AG04450 (cell line): ENCODE measurements at regions not wholly inside any gene's neighbourhood (a gene's known extent, or its start where the extent isn't known, plus 50 kb on each side); places are given as distances from the start of the nearest gene placed in this dataset.
A peak's percentile ranks its signal among the peaks of the same experiment; 100 is the strongest.

Experiments
- CTCF ChIA-PET: fragments of 300-600, 350-600 bp; formaldehyde crosslinking; extraction: SDS; loops from one replicate; lab custom pipeline; 2022; ENCODE audit warnings: antibody characterized with exemption, inconsistent platforms; lab: Charles Lee
- POLR2A ChIA-PET: fragments of 350-600 bp; formaldehyde crosslinking; extraction: SDS; loops from one replicate; lab custom pipeline; 2021; ENCODE audit warnings: antibody characterized with exemption, inconsistent platforms; lab: Yijun Ruan, JAX
- DNase-seq: peaks from one replicate; pipeline ENCODE4 v3.0.0-alpha.2; 2011; ENCODE audit warnings: low read depth, low spot score
- H3K27ac ChIP-seq: one replicate; pipeline ENCODE4 v1.5.1; 2012; ENCODE audit warnings: low read depth, low read length, control low read depth
- H3K27me3 ChIP-seq: one replicate; pipeline ENCODE4 v1.6.0; 2012; ENCODE audit warnings: low read length; ENCODE audit not compliant: control insufficient read depth, insufficient read depth
- H3K4me3 ChIP-seq: 2 replicates; pipeline ENCODE4 v1.5.1; 2011; ENCODE audit warnings: mild to moderate bottlenecking, low read depth, low read length, control low read depth
- H3K9me3 ChIP-seq: 2 replicates; pipeline ENCODE4 v1.5.1; 2012; ENCODE audit warnings: low read length; ENCODE audit not compliant: control insufficient read depth, insufficient read depth
- TF ChIP-seq, protein P1 (sequence below): IDR thresholded peaks from 2 replicates; pipeline ENCODE4 v1.5.1; 2011; ENCODE audit warnings: low read depth, low read length, control low read depth, inconsistent platforms

- ChIA-PET CTCF (no interaction called here), POLR2A (no interaction called here)
- peak; percentile 23 for DNase-seq
- TF ChIP-seq, protein P1, sequence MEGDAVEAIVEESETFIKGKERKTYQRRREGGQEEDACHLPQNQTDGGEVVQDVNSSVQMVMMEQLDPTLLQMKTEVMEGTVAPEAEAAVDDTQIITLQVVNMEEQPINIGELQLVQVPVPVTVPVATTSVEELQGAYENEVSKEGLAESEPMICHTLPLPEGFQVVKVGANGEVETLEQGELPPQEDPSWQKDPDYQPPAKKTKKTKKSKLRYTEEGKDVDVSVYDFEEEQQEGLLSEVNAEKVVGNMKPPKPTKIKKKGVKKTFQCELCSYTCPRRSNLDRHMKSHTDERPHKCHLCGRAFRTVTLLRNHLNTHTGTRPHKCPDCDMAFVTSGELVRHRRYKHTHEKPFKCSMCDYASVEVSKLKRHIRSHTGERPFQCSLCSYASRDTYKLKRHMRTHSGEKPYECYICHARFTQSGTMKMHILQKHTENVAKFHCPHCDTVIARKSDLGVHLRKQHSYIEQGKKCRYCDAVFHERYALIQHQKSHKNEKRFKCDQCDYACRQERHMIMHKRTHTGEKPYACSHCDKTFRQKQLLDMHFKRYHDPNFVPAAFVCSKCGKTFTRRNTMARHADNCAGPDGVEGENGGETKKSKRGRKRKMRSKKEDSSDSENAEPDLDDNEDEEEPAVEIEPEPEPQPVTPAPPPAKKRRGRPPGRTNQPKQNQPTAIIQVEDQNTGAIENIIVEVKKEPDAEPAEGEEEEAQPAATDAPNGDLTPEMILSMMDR = no peak
- Histone ChIP-seq H3K27me3 (no peaks in the 10 kb centered on the region), H3K4me3 (no peak overlapping the region), H3K9me3 (no peaks in the 10 kb centered on the region), H3K27ac (peak overlapping the region; percentile 87)
Measured at GRCh38 chr7:47666164-47666862, 84.4 kb upstream of the TNS3 start.

- CTCF ChIA-PET = interaction anchor here (0.7 kb wide), 1 partner anchor 229 kb away, joined by 4 read pairs; no protein-coding TSS in a partner anchor
- H3K4me3 ChIP-seq = no peak overlapping the region
- no peak overlapping the region for H3K27ac ChIP-seq
- no peak for DNase-seq
- TF ChIP-seq, protein P1 = no peak
- H3K9me3 ChIP-seq = no peaks in the 10 kb centered on the region
- H3K27me3 ChIP-seq = no peaks in the 10 kb centered on the region
- POLR2A ChIA-PET = no interaction called here
Measured at GRCh38 chr7:47664650-47665195, 82.8 kb upstream of the TNS3 start.

DNA sequence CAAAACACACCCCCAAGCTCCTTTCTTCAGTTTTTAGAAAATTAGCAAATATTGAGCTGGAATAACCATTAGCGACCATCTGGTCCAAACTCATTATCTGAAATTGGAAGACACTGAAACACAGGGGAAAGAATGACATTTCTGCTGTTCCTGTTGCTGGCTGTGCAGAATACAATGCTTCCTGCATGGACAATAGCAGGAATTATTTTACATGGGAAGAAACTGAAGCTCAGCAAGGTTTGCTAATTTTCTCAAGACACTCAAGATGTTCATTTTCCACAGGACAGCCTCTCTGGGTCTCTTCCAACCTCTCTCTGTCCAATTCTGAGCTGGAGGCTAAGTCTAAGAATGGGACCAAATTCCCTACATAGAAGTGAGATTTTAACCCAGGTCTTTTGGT lies 81.9 kb upstream of the TNS3 start:
- TF ChIP-seq, protein P1 = no peak
- Histone ChIP-seq H3K9me3 (no peaks in the 10 kb centered on the region), H3K27ac (no peak overlapping the region), H3K4me3 (no peak overlapping the region), H3K27me3 (no peaks in the 10 kb centered on the region)
- CTCF ChIA-PET = interaction anchor here (0.6 to 1.2 kb wide), 2 partner anchors 54 to 87 kb away, joined by 5 read pairs; no protein-coding TSS in a partner anchor
- POLR2A ChIA-PET = no interaction called here
- DNase-seq = no peak

- DNase-seq = no peak
- H3K27me3 ChIP-seq = no peaks in the 10 kb centered on the region
- H3K4me3 ChIP-seq = no peak overlapping the region
- ChIA-PET CTCF (interaction anchor here (1.2 to 2.1 kb wide), 2 partner anchors 53 to 397 kb away, joined by 5 to 8 read pairs; no protein-coding TSS in a partner anchor), POLR2A (interaction anchor here (0.6 to 2.5 kb wide), 2 partner anchors 30 to 40 kb away, joined by 3 to 7 read pairs; no protein-coding TSS in a partner anchor)
- TF ChIP-seq, protein P1 = no peak
- H3K27ac ChIP-seq = no peak overlapping the region
- no peaks in the 10 kb centered on the region for H3K9me3 ChIP-seq
Measured at GRCh38 chr7:47663213-47663612, 81.3 kb upstream of the TNS3 start.

DNA sequence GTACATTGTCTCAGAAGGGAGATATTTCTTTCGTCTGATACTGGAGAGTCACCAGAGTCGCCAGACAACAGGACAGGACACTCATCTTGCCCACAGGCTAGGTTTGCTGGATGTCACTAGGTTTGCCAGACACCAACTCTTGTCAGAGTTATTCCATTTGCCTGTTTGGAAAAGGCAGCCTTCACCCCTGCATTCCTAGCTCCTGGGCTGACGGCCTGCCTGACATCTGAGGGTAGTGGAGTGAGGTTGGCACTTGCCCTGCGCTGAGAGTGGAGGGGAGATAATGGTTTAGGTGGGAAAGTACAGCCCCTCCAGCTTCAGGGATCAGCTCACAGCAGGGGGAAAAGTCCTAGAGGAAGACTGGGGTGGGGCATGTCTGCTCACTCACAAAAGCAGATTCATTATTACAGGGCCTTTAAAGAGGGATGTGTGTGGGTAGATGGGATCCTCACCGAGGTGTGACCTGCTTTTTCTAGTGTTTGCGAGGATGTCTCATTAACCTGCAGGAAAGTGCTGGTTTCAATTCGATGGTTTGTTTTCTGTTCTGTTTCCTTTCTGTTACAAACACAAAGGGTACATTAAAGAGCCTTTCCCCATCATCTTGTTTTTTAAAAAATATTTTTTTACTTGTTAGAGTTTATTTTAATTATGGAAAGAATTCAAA lies 79.3 kb upstream of the TNS3 start:
- Histone ChIP-seq H3K27ac (no peak overlapping the region), H3K4me3 (no peak overlapping the region), H3K27me3 (no peaks in the 10 kb centered on the region), H3K9me3 (no peaks in the 10 kb centered on the region)
- no peak for DNase-seq
- ChIA-PET POLR2A (interaction anchor here (1.8 to 2.5 kb wide), 2 partner anchors 38 to 51 kb away, joined by 7 to 9 read pairs; no protein-coding TSS in a partner anchor), CTCF (interaction anchor here (0.6 to 2.1 kb wide), 2 partner anchors 25 to 395 kb away, joined by 3 to 8 read pairs; no protein-coding TSS in a partner anchor)
- TF ChIP-seq, protein P1 = no peak
